GM21515 (cell line): ENCODE measurements at regions not wholly inside any gene's neighbourhood (a gene's known extent, or its start where the extent isn't known, plus 50 kb on each side); places are given as distances from the start of the nearest gene placed in this dataset.

Source experiments
- ATAC-seq: cut with Tn5 transposase; IDR thresholded peaks from one replicate; pipeline ENCODE4 v1.9.1; 2021; ENCODE audit not compliant: unreplicated experiment

GRCh38 chr10:78774614-78774998 is 294.2 kb upstream of the ZMIZ1 start:
- ATAC-seq, result no peak

- no peak for ATAC-seq
These were observed 293.6 kb upstream of the ZMIZ1 start for GRCh38 chr10:78774999-78775711.

GRCh38 chr10:78775891-78776290 is 292.9 kb upstream of the ZMIZ1 start:
- no peak for ATAC-seq

- ATAC-seq, result no peak
These were observed 292.0 kb upstream of the ZMIZ1 start for GRCh38 chr10:78776756-78777155.

GRCh38 chr10:78777466-78777865 is 291.3 kb upstream of the ZMIZ1 start:
- no peak for ATAC-seq

GRCh38 chr10:78777867-78778266 is 290.9 kb upstream of the ZMIZ1 start:
- no peak for ATAC-seq

GRCh38 chr10:78778444-78779338 is 290.1 kb upstream of the ZMIZ1 start:
- no peak for ATAC-seq

GRCh38 chr10:78779339-78779955 is 289.3 kb upstream of the ZMIZ1 start:
- ATAC-seq, result no peak

- no peak for ATAC-seq
These were observed 288.2 kb upstream of the ZMIZ1 start for GRCh38 chr10:78780551-78780961.

GRCh38 chr10:78781251-78781913 is 287.4 kb upstream of the ZMIZ1 start:
- ATAC-seq, result no peak

- no peak for ATAC-seq
These were observed 286.8 kb upstream of the ZMIZ1 start for GRCh38 chr10:78781991-78782390.

GRCh38 chr10:78782441-78782840 is 286.3 kb upstream of the ZMIZ1 start:
- ATAC-seq, result no peak

GRCh38 chr10:78783753-78784152 is 285.0 kb upstream of the ZMIZ1 start:
- no peak for ATAC-seq

- ATAC-seq, result no peak
These were observed 284.2 kb upstream of the ZMIZ1 start for GRCh38 chr10:78784546-78784945.

GRCh38 chr10:78785066-78785465 is 283.7 kb upstream of the ZMIZ1 start:
- no peak for ATAC-seq

GRCh38 chr10:78785991-78786390 is 282.8 kb upstream of the ZMIZ1 start:
- no peak for ATAC-seq

- no peak for ATAC-seq
These were observed 281.6 kb upstream of the ZMIZ1 start for GRCh38 chr10:78787125-78787524.

- ATAC-seq, result no peak
These were observed 273.9 kb upstream of the ZMIZ1 start for GRCh38 chr10:78794736-78795455.

GRCh38 chr10:78798976-78799730 is 269.6 kb upstream of the ZMIZ1 start:
- no peak for ATAC-seq

GRCh38 chr10:78800006-78800405 is 268.8 kb upstream of the ZMIZ1 start:
- no peak for ATAC-seq
